Transverse colon (tissue), 4 donors: ENCODE measurements at regions not wholly inside any gene's neighbourhood (a gene's known extent, or its start where the extent isn't known, plus 50 kb on each side); places are given as distances from the start of the nearest gene placed in this dataset.

Experiments
- DNase-seq: peaks from one replicate; pipeline ENCODE4 v3.0.0-alpha.2; 2019
- H3K27ac ChIP-seq, 4 donors: fragments of 200-600 bp; sonication (generic); 2 replicates each; pipeline ENCODE4 v1.5.1; 2016 to 2018; ENCODE audit warnings: inconsistent platforms in 4 of 4
- H3K27me3 ChIP-seq: fragments of 200-600 bp; sonication (generic); 2 replicates; pipeline ENCODE4 v1.5.1; 2017; ENCODE audit warnings: inconsistent platforms
- H3K36me3 ChIP-seq, 4 donors: fragments of 200-600 bp; sonication (generic); 2 replicates each; pipeline ENCODE4 v1.5.1; 2017 to 2019; ENCODE audit warnings: inconsistent platforms in 4 of 4
- H3K4me1 ChIP-seq, 4 donors: fragments of 200-600 bp; sonication (generic); 2 replicates each; pipeline ENCODE4 v1.5.1; 2017 to 2020; ENCODE audit warnings: inconsistent platforms in 4 of 4
- H3K4me3 ChIP-seq, 4 donors: fragments of 200-600 bp; sonication (generic); 1 replicate in 1 of 4; 2 replicates in 3 of 4; pipeline versions ENCODE4 v1.5.1 to v1.6.1; 2017 to 2019; ENCODE audit warnings: inconsistent platforms in 4 of 4
- H3K9me3 ChIP-seq, 2 donors: fragments of 200-600 bp; sonication (generic); 2 replicates each; pipeline ENCODE4 v1.5.1; 2017 to 2019; ENCODE audit warnings: inconsistent platforms in 2 of 2
- EP300 ChIP-seq: sonication (generic); formaldehyde crosslinking; IDR thresholded peaks from one replicate; pipeline ENCODE4 v1.6.1; 2017; ENCODE audit warnings: antibody characterized with exemption, low read depth
- POLR2A ChIP-seq: fragments of 450-650 bp; IDR thresholded peaks from one replicate; pipeline ENCODE4 v1.6.1; 2016; ENCODE audit warnings: antibody characterized with exemption, mild to moderate bottlenecking, moderate library complexity
- POLR2AphosphoS5 ChIP-seq, 3 donors: sonication (generic); formaldehyde crosslinking; IDR thresholded peaks; one replicate each; pipeline ENCODE4 v1.6.1; 2016; ENCODE audit warnings: antibody characterized with exemption in 3 of 3
- WGBS, 2 donors: methylation state at CpG; one replicate each; pipeline ENCODE4 v1.1.5; 2018; ENCODE audit warnings: low coverage in 1 of 2; 5-methylcytosine and 5-hydroxymethylcytosine counted together
- in situ Hi-C, 4 donors: fragments of 200-750 bp; cut with MboI; loops; one replicate each; pipeline versions ENCODE4 v1.15.0 to v1.15.1; 2017; ENCODE audit warnings: low sequenced_read_pairs in 3 of 4, low pct_ligation_motif_present in 1 of 4, low pct_unique_long_range_greater_than_20kb in 1 of 4
- intact Hi-C: fragments of 100-400 bp; cut with DNase I; formaldehyde crosslinking; loops from one replicate; pipeline ENCODE4 v1.15.1; 2023; ENCODE audit warnings: low total_unique reads
- TF ChIP-seq, protein P1 (sequence below), 5 experiments: fragments of 200-600 bp in 3 of 5; fragments of 450-650 bp in 2 of 5; sonication (generic) in 3 of 5; IDR thresholded peaks; 1 replicate in 2 of 5; 2 replicates in 3 of 5; pipeline ENCODE4 v1.5.1; 2016 to 2017; ENCODE audit warnings: antibody characterized with exemption in 5 of 5, inconsistent platforms in 3 of 5, mild to moderate bottlenecking in 2 of 5, moderate library complexity in 1 of 5

DNA sequence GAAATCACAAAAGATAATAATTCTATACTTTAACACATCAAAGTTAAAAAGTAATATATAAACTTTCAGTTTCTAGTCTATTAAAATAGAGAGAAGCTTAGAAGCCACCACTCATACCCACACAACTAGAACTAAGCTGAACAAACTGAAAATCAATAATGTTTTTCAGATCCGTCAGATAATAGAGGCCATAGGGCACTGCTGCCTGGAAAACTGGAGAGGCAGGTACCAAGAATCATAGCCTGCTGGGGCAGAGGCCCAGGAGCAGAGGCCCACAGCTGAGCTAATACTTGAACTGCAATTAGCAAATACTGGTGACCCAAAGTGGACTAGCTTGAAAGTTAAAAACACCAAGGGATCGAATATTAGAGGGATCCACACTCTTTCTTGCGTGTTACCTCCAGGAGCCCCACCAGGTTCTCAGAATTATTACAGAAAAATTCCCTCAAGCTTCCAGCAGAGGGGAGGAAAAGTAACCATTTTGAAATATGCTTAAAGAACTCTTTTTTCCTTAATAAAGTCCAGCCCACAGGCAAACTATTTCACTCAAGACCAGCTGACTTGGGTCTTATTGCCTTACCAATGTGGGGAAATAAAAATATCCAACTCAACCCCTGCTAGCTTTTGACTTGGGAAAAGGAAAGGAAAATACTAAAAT is 774.1 kb upstream of the IGFBP3 start:
- H3K27ac ChIP-seq: no peak overlapping the region
- H3K36me3 ChIP-seq: no peaks in the 10 kb centered on the region
- H3K9me3 ChIP-seq: peaks cover 0 to 4% of the 10 kb centered on the region in 2 donors
- H3K4me3 ChIP-seq: no peak overlapping the region
- in situ Hi-C loops (no loop called here), intact Hi-C loops (no loop called here)
- TF ChIP-seq POLR2A: no peak
- no peak for TF ChIP-seq EP300
- no peak for TF ChIP-seq POLR2AphosphoS5 (IDR thresholded peaks at IDR 0.05)
- TF ChIP-seq, protein P1, sequence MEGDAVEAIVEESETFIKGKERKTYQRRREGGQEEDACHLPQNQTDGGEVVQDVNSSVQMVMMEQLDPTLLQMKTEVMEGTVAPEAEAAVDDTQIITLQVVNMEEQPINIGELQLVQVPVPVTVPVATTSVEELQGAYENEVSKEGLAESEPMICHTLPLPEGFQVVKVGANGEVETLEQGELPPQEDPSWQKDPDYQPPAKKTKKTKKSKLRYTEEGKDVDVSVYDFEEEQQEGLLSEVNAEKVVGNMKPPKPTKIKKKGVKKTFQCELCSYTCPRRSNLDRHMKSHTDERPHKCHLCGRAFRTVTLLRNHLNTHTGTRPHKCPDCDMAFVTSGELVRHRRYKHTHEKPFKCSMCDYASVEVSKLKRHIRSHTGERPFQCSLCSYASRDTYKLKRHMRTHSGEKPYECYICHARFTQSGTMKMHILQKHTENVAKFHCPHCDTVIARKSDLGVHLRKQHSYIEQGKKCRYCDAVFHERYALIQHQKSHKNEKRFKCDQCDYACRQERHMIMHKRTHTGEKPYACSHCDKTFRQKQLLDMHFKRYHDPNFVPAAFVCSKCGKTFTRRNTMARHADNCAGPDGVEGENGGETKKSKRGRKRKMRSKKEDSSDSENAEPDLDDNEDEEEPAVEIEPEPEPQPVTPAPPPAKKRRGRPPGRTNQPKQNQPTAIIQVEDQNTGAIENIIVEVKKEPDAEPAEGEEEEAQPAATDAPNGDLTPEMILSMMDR (IDR thresholded peaks at IDR 0.05): no peak
- H3K4me1 ChIP-seq: no peaks in the 10 kb centered on the region
- DNase-seq: no peak
- 61 to 100% methylated on average over 1 to 3 of the region's 3 CpGs for WGBS, 2 donors
- H3K27me3 ChIP-seq: no peaks in the 10 kb centered on the region

DNA sequence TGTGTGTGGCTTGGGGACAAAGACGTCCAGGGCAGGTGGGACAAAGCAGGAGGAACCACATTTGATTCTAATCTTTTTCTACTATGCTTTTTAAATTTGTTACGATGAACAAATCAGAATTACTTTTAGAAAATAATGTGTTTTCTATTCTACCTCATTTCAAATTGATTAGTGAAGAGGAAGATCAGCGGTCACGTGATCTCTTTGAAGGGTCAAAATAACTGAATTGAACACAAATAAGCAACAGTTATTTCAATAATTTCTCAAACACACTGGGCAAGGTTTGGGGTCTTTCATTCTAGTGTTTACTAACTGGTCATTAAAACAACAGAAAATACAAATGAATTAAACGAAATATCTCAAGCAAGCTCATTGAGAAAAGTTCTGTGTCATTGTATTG is 773.0 kb upstream of the IGFBP3 start:
- Histone ChIP-seq H3K4me1 (no peaks in the 10 kb centered on the region), H3K9me3 (peaks cover 0 to 4% of the 10 kb centered on the region in 2 donors), H3K36me3 (no peaks in the 10 kb centered on the region), H3K27ac (no peak overlapping the region), H3K4me3 (no peak overlapping the region), H3K27me3 (no peaks in the 10 kb centered on the region)
- WGBS, 2 donors: 71 to 75% methylated on average over 5 of the region's 5 CpGs
- no peak for TF ChIP-seq POLR2AphosphoS5 (IDR thresholded peaks at IDR 0.05)
- TF ChIP-seq POLR2A: no peak
- TF ChIP-seq, protein P1 (IDR thresholded peaks at IDR 0.05): no peak
- no peak for TF ChIP-seq EP300
- no peak for DNase-seq
- in situ Hi-C loops: no loop called here
- intact Hi-C loops: no loop called here

DNA sequence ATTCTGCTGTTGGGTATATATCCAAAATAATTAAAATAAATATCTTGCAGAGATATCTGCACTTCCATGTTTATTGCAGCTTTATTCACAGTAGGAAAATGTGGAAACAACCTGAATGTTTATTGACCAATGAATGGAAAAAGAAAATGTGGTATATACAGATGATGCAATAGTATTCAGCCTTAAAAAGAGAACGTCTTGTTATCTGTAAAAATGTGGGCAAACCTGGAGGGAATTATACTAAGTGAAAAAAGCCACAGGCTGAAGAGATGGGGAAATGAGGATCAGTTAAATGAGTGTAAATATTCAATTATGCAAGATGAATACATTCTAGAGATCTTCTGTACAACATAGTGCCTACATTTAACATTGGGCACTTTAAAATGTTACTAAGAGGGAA is 766.1 kb upstream of the IGFBP3 start:
- intact Hi-C loops (no loop called here), in situ Hi-C loops (no loop called here)
- TF ChIP-seq POLR2A (no peak), EP300 (no peak), POLR2AphosphoS5 (IDR thresholded peaks at IDR 0.05) (no peak)
- TF ChIP-seq, protein P1 (IDR thresholded peaks at IDR 0.05): no peak
- no peak overlapping the region for H3K27ac ChIP-seq
- no peak overlapping the region for H3K4me3 ChIP-seq
- H3K4me1 ChIP-seq: no peaks in the 10 kb centered on the region
- no peaks in the 10 kb centered on the region for H3K27me3 ChIP-seq
- WGBS, 2 donors: 55 to 63% methylated on average over 1 of the region's 1 CpG
- no peak for DNase-seq
- no peaks in the 10 kb centered on the region for H3K36me3 ChIP-seq
- no peaks in the 10 kb centered on the region for H3K9me3 ChIP-seq

DNA sequence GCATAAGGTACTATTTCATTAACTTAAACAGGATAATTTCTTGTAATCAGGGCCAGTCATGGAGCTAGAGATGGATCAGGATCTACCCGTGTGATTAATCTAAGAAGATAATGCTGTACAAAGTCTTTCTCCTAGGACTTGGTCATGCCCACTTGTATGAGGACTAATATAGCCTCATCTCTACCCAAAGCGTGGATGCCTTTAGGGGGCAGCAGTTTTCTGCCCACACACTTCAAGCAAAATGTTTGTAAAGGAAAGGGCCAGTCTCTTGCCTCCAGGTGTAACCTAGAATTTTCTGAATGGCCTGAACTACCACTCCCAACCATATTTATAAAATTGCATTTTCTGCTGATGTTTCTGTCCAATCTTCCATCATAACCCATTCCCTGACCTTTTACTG is 764.0 kb upstream of the IGFBP3 start:
- in situ Hi-C loops: no loop called here
- 58 to 82% methylated on average over 1 to 2 of the region's 2 CpGs for WGBS, 2 donors

More for the DNA sequence above, 764.0 kb upstream of the IGFBP3 start:
- intact Hi-C loops: no loop called here
- no peaks in the 10 kb centered on the region for H3K27me3 ChIP-seq
- no peaks in the 10 kb centered on the region for H3K36me3 ChIP-seq
- H3K27ac ChIP-seq: no peak overlapping the region
- no peak overlapping the region for H3K4me3 ChIP-seq
- H3K4me1 ChIP-seq: no peaks in the 10 kb centered on the region
- no peak for DNase-seq
- no peaks in the 10 kb centered on the region for H3K9me3 ChIP-seq
- TF ChIP-seq, protein P1 (IDR thresholded peaks at IDR 0.05): no peak
- TF ChIP-seq POLR2A: no peak
